CD8-positive, alpha-beta memory T cell (primary cell): ENCODE measurements at regions not wholly inside any gene's neighbourhood (a gene's known extent, or its start where the extent isn't known, plus 50 kb on each side); places are given as distances from the start of the nearest gene placed in this dataset.

Source experiments
- CTCF ChIA-PET: fragments of 350-600 bp; sonication (Branson Sonifier 250); formaldehyde crosslinking; loops from one replicate; lab custom pipeline; 2021; ENCODE audit warnings: antibody characterized with exemption; lab: Charles Lee
- POLR2A ChIA-PET: fragments of 350-600 bp; sonication (Branson Sonifier 250); formaldehyde crosslinking; loops from one replicate; lab custom pipeline; 2021; ENCODE audit warnings: antibody characterized with exemption; lab: Charles Lee
- DNase-seq, 5 donors: peaks; one replicate each; pipeline versions ENCODE4 v3.0.0 to v3.0.0-alpha.2; 2020 to 2022; ENCODE audit warnings: mixed read lengths in 1 of 5
- H3K27ac ChIP-seq: one replicate; pipeline ENCODE4 v1.7.0; 2013; ENCODE audit warnings: low read depth, mild to moderate bottlenecking, low read length, moderate library complexity
- H3K27me3 ChIP-seq: 2 replicates; pipeline ENCODE4 v1.7.0; 2013; ENCODE audit warnings: low read length, mild to moderate bottlenecking; ENCODE audit not compliant: insufficient read depth, poor library complexity, severe bottlenecking
- H3K36me3 ChIP-seq: 2 replicates; pipeline ENCODE4 v1.7.0; 2013; ENCODE audit warnings: mild to moderate bottlenecking, low read length, moderate library complexity; ENCODE audit not compliant: insufficient read depth
- H3K4me1 ChIP-seq: 2 replicates; pipeline ENCODE4 v1.7.0; 2013; ENCODE audit warnings: mild to moderate bottlenecking, low read length, moderate library complexity; ENCODE audit not compliant: insufficient read depth
- H3K4me3 ChIP-seq: 2 replicates; pipeline ENCODE4 v1.7.0; 2013; ENCODE audit warnings: mild to moderate bottlenecking, low read length
- H3K9me3 ChIP-seq: 2 replicates; pipeline ENCODE4 v1.7.0; 2013; ENCODE audit warnings: mild to moderate bottlenecking, low read length
- H3K27ac Mint-ChIP-seq, 8 donors: one replicate each; pipeline ENCODE4 v1.8.0; 2020 to 2021; ENCODE audit warnings: mixed read lengths in 8 of 8, mild to moderate bottlenecking in 6 of 8, inconsistent platforms in 3 of 8, moderate library complexity in 3 of 8
- H3K27me3 Mint-ChIP-seq, 2 donors: one replicate each; pipeline ENCODE4 v1.8.0; 2020 to 2021; ENCODE audit warnings: mixed read lengths in 2 of 2, mild to moderate bottlenecking in 1 of 2, moderate library complexity in 1 of 2
- H3K36me3 Mint-ChIP-seq, 3 donors: one replicate each; pipeline ENCODE4 v1.8.0; 2020 to 2021; ENCODE audit warnings: mixed read lengths in 3 of 3, inconsistent platforms in 1 of 3, mild to moderate bottlenecking in 1 of 3
- H3K4me1 Mint-ChIP-seq, 3 donors: one replicate each; pipeline ENCODE4 v1.8.0; 2020 to 2021; ENCODE audit warnings: mixed read lengths in 3 of 3, inconsistent platforms in 1 of 3, mild to moderate bottlenecking in 1 of 3
- H3K4me3 Mint-ChIP-seq, 7 donors: one replicate each; pipeline ENCODE4 v1.8.0; 2020 to 2021; ENCODE audit warnings: mixed read lengths in 7 of 7, mild to moderate bottlenecking in 6 of 7, moderate library complexity in 4 of 7, inconsistent platforms in 2 of 7
- H3K9me3 Mint-ChIP-seq, 5 donors: one replicate each; pipeline ENCODE4 v1.8.0; 2020 to 2022; ENCODE audit warnings: mixed read lengths in 5 of 5, mild to moderate bottlenecking in 3 of 5, moderate library complexity in 2 of 5, inconsistent platforms in 1 of 5

DNA sequence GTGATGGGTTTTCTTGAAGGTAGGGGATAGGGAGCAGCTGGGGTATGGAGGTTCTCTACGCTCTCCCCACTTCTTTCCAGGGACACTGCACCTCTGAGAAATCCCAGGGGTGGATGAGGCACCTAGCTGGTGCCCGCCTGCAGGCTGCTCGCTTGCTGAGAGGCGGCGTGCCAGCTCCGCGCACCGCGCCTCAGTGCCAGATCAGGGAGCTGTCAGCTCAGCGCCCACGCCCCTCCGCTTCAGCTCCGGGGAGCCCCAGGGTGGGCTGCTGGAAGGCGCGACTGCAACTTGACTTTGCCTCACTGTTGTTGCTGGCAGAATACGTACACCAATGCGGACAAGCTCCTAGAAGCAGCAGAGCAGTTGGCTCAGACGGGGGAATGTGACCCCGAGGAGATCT, 345.7 kb upstream of the UMPS start:
- Mint-ChIP-seq H3K36me3 (no peaks in the 10 kb centered on the region), H3K4me1 (no peaks in the 10 kb centered on the region), H3K9me3 (no peaks in the 10 kb centered on the region), H3K4me3 (no peak overlapping the region), H3K27me3 (peaks cover 8 to 11% of the 10 kb centered on the region in 2 donors), H3K27ac (no peak overlapping the region)
- Histone ChIP-seq H3K4me1 (no peaks in the 10 kb centered on the region), H3K36me3 (no peaks in the 10 kb centered on the region), H3K27ac (no peak overlapping the region), H3K9me3 (no peaks in the 10 kb centered on the region), H3K27me3 (no peaks in the 10 kb centered on the region), H3K4me3 (no peak overlapping the region)
- no peak for DNase-seq
- POLR2A ChIA-PET, result no interaction called here
- CTCF ChIA-PET, result no interaction called here

DNA sequence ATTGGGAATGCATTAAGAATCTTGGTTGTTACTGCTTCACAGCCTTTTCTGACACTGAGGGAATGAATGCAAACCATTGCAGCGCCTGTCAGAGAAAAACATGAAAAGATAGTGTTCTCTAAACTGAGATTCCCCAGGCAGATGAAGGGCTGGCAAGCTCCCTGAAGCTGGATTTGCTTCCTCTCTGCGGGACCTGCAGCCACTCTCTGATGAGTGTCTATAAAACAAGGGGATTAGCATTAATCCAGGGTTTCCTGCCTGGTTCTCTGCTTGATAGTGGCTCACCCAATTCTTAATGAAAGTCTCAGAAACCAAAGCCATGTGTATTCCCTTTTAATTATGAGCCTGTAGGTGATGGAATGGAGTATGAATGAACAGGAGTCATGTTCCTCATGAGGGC, 344.3 kb upstream of the UMPS start:
- Mint-ChIP-seq H3K27ac (no peak overlapping the region), H3K27me3 (peaks cover 8 to 14% of the 10 kb centered on the region in 2 donors), H3K4me3 (no peak overlapping the region), H3K4me1 (no peaks in the 10 kb centered on the region), H3K36me3 (no peaks in the 10 kb centered on the region), H3K9me3 (no peaks in the 10 kb centered on the region)
- ChIA-PET POLR2A (no interaction called here), CTCF (no interaction called here)
- no peak for DNase-seq
- Histone ChIP-seq H3K27ac (no peak overlapping the region), H3K4me3 (no peak overlapping the region), H3K27me3 (no peaks in the 10 kb centered on the region), H3K36me3 (no peaks in the 10 kb centered on the region), H3K9me3 (no peaks in the 10 kb centered on the region), H3K4me1 (no peaks in the 10 kb centered on the region)

DNA sequence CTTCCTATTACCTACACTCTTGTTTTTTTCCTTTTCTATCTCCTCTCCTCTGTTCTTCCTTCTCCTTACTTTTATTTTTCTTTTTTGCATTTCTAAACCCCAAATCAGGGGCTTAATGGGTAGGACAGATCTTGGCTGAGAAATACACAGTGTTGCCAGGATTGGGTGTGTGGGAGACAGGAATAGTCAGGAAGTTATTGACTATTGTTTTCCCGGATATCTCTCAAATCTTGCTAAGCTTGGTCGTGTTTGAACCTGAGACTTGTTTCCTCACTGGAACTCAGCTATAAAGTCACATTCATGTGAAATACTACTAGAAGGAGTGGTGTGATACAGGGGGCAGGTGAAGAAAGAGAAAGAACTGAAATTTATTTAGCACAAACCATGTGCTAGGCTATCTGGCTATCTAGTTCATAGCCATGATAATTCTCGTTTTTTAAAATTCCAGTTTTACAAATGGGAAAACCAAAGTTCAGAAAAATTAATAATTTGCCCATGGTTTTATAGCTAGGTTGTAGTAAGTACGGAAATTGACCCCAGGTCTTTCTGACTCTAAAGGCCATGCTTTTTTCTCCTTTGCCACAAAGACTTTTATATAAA, 343.2 kb upstream of the UMPS start:
- no peak overlapping the region for H3K27ac Mint-ChIP-seq
- Histone ChIP-seq H3K27me3 (no peaks in the 10 kb centered on the region), H3K4me1 (no peaks in the 10 kb centered on the region), H3K4me3 (no peak overlapping the region), H3K9me3 (no peaks in the 10 kb centered on the region), H3K36me3 (no peaks in the 10 kb centered on the region), H3K27ac (no peak overlapping the region)
- H3K36me3 Mint-ChIP-seq, result no peaks in the 10 kb centered on the region
- no peaks in the 10 kb centered on the region for H3K9me3 Mint-ChIP-seq
- H3K27me3 Mint-ChIP-seq, result peaks cover 9 to 12% of the 10 kb centered on the region in 2 donors
- H3K4me3 Mint-ChIP-seq, result no peak overlapping the region
- no peak for DNase-seq
- no peaks in the 10 kb centered on the region for H3K4me1 Mint-ChIP-seq
- CTCF ChIA-PET, result no interaction called here
- POLR2A ChIA-PET, result interaction anchor here (0.6 kb wide), 1 partner anchor 1256 kb away, joined by 5 read pairs; no protein-coding TSS in a partner anchor

DNA sequence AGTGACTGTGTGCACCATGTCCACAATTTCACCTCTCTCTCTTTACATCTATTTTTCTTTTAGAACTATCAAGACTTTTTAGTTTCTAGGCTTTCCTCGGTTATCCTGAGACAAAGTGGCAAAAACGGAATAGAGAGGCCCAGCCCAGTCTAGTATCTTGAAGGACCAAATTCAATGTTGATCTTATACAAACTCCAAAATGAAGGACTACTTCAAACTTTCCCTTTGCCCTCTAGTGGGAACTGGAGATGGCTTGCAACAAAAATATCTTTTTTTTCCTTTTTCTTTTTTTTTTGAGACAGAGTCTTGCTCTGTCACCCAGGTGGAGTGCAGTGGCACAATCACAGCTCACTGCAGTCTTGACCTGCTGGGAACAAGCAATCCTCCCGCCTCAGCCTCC, 338.5 kb upstream of the UMPS start:
- no peak for DNase-seq
- Mint-ChIP-seq H3K4me1 (no peaks in the 10 kb centered on the region), H3K27ac (no peak overlapping the region), H3K9me3 (no peaks in the 10 kb centered on the region), H3K4me3 (no peak overlapping the region), H3K36me3 (no peaks in the 10 kb centered on the region), H3K27me3 (peaks cover 3 to 27% of the 10 kb centered on the region in 2 donors)
- Histone ChIP-seq H3K27me3 (no peaks in the 10 kb centered on the region), H3K27ac (no peak overlapping the region), H3K9me3 (no peaks in the 10 kb centered on the region), H3K4me3 (no peak overlapping the region), H3K36me3 (no peaks in the 10 kb centered on the region), H3K4me1 (no peaks in the 10 kb centered on the region)
- ChIA-PET CTCF (no interaction called here), POLR2A (no interaction called here)

DNA sequence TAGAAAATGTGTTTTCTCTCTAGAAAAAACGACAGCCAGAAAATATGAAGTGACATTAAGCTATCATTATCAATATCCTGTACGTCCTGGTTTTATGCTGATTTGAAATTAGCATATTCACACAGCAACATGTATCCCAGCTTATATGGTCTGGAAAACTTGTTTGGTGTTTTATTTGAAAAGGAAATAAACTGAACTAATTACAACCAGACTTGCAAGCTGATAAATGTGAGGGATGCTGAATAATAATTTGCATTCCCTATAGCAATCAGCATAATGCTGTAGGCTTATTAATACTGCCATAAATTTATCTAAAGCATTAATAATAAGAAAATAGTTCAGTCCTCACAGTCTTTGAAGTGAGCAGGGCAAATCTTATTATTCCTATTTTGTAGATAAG, 336.9 kb upstream of the UMPS start:
- no peaks in the 10 kb centered on the region for H3K4me1 ChIP-seq
- Mint-ChIP-seq H3K4me3 (no peak overlapping the region), H3K36me3 (no peaks in the 10 kb centered on the region), H3K4me1 (no peaks in the 10 kb centered on the region), H3K27ac (no peak overlapping the region), H3K27me3 (peaks cover 3 to 24% of the 10 kb centered on the region in 2 donors), H3K9me3 (no peaks in the 10 kb centered on the region)
- H3K36me3 ChIP-seq, result no peaks in the 10 kb centered on the region
- no peak for DNase-seq
- no peak overlapping the region for H3K27ac ChIP-seq
- H3K27me3 ChIP-seq, result no peaks in the 10 kb centered on the region
- no peaks in the 10 kb centered on the region for H3K9me3 ChIP-seq
- CTCF ChIA-PET, result no interaction called here
- no peak overlapping the region for H3K4me3 ChIP-seq
- POLR2A ChIA-PET, result no interaction called here

DNA sequence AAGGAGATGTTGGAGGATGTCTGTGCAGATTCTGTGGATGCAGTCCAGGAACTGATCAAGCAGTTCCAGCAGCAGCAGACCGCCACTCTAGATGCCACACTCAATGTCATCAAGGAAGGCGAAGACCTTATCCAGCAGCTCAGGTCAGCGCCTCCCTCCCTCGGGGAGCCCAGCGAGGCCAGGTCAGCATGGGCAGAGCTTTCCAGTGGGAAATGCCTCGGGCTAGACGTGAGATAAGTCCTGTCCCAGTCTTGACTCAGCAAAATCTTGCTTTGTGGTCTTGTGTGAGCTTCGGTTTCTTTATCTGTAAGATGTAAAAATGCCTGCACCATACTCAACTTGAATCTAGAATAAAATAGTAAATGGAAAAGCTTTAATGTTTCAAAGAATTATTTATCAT, 335.1 kb upstream of the UMPS start:
- H3K36me3 ChIP-seq, result no peaks in the 10 kb centered on the region
- no peak overlapping the region for H3K27ac ChIP-seq
- no peaks in the 10 kb centered on the region for H3K27me3 ChIP-seq
- no peak overlapping the region for H3K4me3 ChIP-seq
- DNase-seq, result no peak
- Mint-ChIP-seq H3K4me3 (no peak overlapping the region), H3K36me3 (no peaks in the 10 kb centered on the region), H3K4me1 (no peaks in the 10 kb centered on the region), H3K27me3 (peaks cover 2 to 27% of the 10 kb centered on the region in 2 donors), H3K27ac (no peak overlapping the region), H3K9me3 (no peaks in the 10 kb centered on the region)
- no peaks in the 10 kb centered on the region for H3K4me1 ChIP-seq
- ChIA-PET CTCF (no interaction called here), POLR2A (no interaction called here)
- no peaks in the 10 kb centered on the region for H3K9me3 ChIP-seq

DNA sequence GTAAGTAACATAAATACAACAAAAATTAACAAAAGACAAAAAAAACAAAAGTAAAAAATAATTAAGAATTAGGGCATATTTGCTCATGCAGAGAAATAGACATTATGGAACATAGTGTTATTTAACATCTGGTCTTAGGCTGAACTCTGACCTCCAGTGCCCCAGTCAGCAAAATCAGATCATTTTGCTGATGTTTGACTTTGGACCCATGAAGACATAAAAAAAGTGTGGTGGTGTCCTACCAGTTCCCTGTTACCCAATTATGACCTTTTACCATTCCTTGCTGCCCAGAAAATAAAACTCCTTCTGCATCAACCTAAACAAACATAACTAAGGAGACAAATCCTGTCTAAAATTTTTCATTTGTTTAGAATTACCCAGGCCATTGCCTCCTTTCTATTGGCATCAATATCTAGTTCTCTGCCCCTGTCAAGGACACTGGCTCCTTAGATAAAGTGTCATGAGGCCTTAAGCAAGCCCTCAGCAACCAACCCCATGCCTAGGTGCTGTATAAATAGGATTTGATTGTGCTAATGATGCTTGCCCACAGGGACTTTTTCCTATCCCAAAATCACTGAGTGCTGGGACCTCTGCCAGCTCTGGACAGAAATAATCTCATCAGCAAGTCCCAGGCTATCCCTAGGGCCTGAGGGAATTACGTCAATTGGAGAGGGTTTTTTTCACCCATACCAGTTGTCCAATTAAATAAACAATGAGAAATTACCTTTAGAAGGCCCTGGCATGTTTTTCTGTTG, 334.5 kb upstream of the UMPS start:
- DNase-seq, result no peak
- Mint-ChIP-seq H3K36me3 (no peaks in the 10 kb centered on the region), H3K4me1 (no peaks in the 10 kb centered on the region), H3K4me3 (no peak overlapping the region), H3K27ac (no peak overlapping the region), H3K27me3 (peaks cover 2 to 25% of the 10 kb centered on the region in 2 donors), H3K9me3 (no peaks in the 10 kb centered on the region)
- Histone ChIP-seq H3K27ac (no peak overlapping the region), H3K4me1 (no peaks in the 10 kb centered on the region), H3K9me3 (no peaks in the 10 kb centered on the region), H3K27me3 (no peaks in the 10 kb centered on the region), H3K36me3 (no peaks in the 10 kb centered on the region), H3K4me3 (no peak overlapping the region)
- ChIA-PET POLR2A (no interaction called here), CTCF (no interaction called here)

DNA sequence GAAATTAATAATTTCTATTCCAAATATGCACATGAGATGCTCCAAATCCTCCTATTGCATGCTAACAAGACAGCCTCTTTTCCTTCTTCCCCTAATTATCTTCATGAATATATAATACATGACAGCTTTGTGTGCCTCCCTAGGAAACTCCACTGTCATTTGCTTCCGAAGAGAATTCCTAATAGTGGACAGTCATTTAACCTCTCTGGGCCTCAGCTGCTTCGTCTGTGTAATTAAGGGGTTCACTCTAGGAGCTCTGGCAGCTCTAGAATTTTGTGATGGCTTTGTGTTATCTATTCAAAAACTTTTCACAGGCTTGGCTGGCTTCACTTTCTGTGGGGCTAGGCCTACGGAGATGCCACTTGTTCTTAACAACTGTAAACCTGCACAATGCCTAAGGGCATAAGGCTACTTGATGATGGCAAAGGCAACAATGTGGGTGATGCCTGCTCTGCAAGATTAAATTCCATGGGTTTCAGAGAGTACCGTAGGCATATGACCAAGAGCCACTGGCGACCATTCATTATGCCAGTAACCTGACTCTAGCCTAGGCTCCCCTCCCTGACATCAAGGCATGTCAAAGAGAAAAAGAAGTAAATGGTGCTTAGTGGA, 333.8 kb upstream of the UMPS start:
- Mint-ChIP-seq H3K27ac (no peak overlapping the region), H3K9me3 (no peaks in the 10 kb centered on the region), H3K36me3 (no peaks in the 10 kb centered on the region), H3K27me3 (peaks cover 2 to 22% of the 10 kb centered on the region in 2 donors), H3K4me3 (no peak overlapping the region), H3K4me1 (no peaks in the 10 kb centered on the region)
- DNase-seq, result no peak
- Histone ChIP-seq H3K9me3 (no peaks in the 10 kb centered on the region), H3K27ac (no peak overlapping the region), H3K4me3 (no peak overlapping the region), H3K4me1 (no peaks in the 10 kb centered on the region), H3K36me3 (no peaks in the 10 kb centered on the region), H3K27me3 (no peaks in the 10 kb centered on the region)
- POLR2A ChIA-PET, result no interaction called here
- CTCF ChIA-PET, result no interaction called here
